Keratinocyte (primary cell): ENCODE measurements at regions not wholly inside any gene's neighbourhood (a gene's known extent, or its start where the extent isn't known, plus 50 kb on each side); places are given as distances from the start of the nearest gene placed in this dataset.

Source experiments
- DNase-seq: peaks from one replicate; pipeline ENCODE4 v3.0.0-alpha.2; 2011; ENCODE audit warnings: low read depth, missing footprints, low spot score
- FAIRE-seq: peaks from 2 replicates; lab custom pipeline; 2011; peaks lifted over from hg19 to GRCh38; lab: Jason Lieb, UNC
- H2AFZ ChIP-seq: 2 replicates; pipeline ENCODE4 v1.6.0; 2012; ENCODE audit warnings: low read length, control low read depth, inconsistent platforms; ENCODE audit not compliant: control insufficient read depth
- H3K27ac ChIP-seq: 2 replicates; pipeline ENCODE4 v1.5.1; 2011; ENCODE audit warnings: low read length; ENCODE audit not compliant: control insufficient read depth, insufficient read depth
- H3K27me3 ChIP-seq: 3 replicates; pipeline ENCODE4 v1.6.0; 2011; ENCODE audit warnings: low read length; ENCODE audit not compliant: control insufficient read depth, insufficient read depth; ENCODE audit errors: extremely low read depth
- H3K36me3 ChIP-seq, 2 experiments: 2 replicates in 1 of 2; 3 replicates in 1 of 2; pipeline ENCODE4 v1.5.1; 2011; ENCODE audit warnings: low read length in 2 of 2, mild to moderate bottlenecking in 1 of 2; ENCODE audit not compliant: control insufficient read depth in 2 of 2, insufficient read depth in 2 of 2; ENCODE audit errors: extremely low read depth in 1 of 2
- H3K4me1 ChIP-seq: 3 replicates; pipeline ENCODE4 v1.5.1; 2011; ENCODE audit warnings: low read length; ENCODE audit not compliant: control insufficient read depth, insufficient read depth; ENCODE audit errors: extremely low read depth
- H3K4me2 ChIP-seq: 3 replicates; pipeline ENCODE4 v1.6.0; 2011; ENCODE audit warnings: low read depth, low read length; ENCODE audit not compliant: control insufficient read depth, insufficient read depth; ENCODE audit errors: extremely low read depth
- H3K4me3 ChIP-seq, 3 experiments: fragments of 200-600 bp in 1 of 3; sonication (generic) in 1 of 3; 2 replicates in 2 of 3; 3 replicates in 1 of 3; pipeline ENCODE4 v1.5.1; 2011 to 2016; ENCODE audit warnings: low read length in 3 of 3, mild to moderate bottlenecking in 3 of 3, control low read depth in 2 of 3, inconsistent platforms in 1 of 3, low read depth in 1 of 3, mixed read lengths in 1 of 3, mixed run types in 1 of 3, moderate library complexity in 1 of 3; ENCODE audit not compliant: control insufficient read depth in 2 of 3, insufficient read depth in 2 of 3; ENCODE audit errors: extremely low read depth in 1 of 3
- H3K79me2 ChIP-seq: 2 replicates; pipeline ENCODE4 v1.6.0; 2012; ENCODE audit warnings: low read length; ENCODE audit not compliant: control insufficient read depth, insufficient read depth
- H3K9ac ChIP-seq: 3 replicates; pipeline ENCODE4 v1.6.0; 2011; ENCODE audit warnings: low read length; ENCODE audit not compliant: control insufficient read depth, insufficient read depth; ENCODE audit errors: extremely low read depth
- H3K9me1 ChIP-seq: 3 replicates; pipeline ENCODE4 v1.6.0; 2011; ENCODE audit warnings: low read length; ENCODE audit not compliant: control insufficient read depth, insufficient read depth; ENCODE audit errors: extremely low read depth
- H3K9me3 ChIP-seq: 2 replicates; pipeline ENCODE4 v1.5.1; 2012; ENCODE audit warnings: low read depth, low read length; ENCODE audit not compliant: control insufficient read depth
- H4K20me1 ChIP-seq: 3 replicates; pipeline ENCODE4 v1.6.0; 2011; ENCODE audit warnings: low read length; ENCODE audit not compliant: control insufficient read depth, insufficient read depth; ENCODE audit errors: extremely low read depth
- CTCF ChIP-seq, 3 experiments: IDR thresholded peaks in 1 of 3; conservative IDR thresholded peaks in 1 of 3; optimal IDR thresholded peaks in 1 of 3; 2 replicates in 2 of 3; 3 replicates in 1 of 3; pipeline versions ENCODE3 to v1.5.1; 2011; ENCODE audit warnings: low read length in 3 of 3, mild to moderate bottlenecking in 3 of 3, moderate library complexity in 2 of 3, control low read depth in 1 of 3, inconsistent platforms in 1 of 3; ENCODE audit not compliant: insufficient read depth in 2 of 3; ENCODE audit errors: extremely low read depth in 1 of 3
- EZH2 ChIP-seq: IDR thresholded peaks from one replicate; pipeline ENCODE4 v1.6.1; 2012; ENCODE audit warnings: inconsistent platforms, mild to moderate bottlenecking, low read length, moderate library complexity
- dilution Hi-C: fragments of 300-500 bp; cut with MboI; formaldehyde crosslinking; loops from one replicate; pipeline ENCODE4 v1.7.0; 2020; ENCODE audit warnings: low sequenced_read_pairs; ENCODE audit not compliant: extremely low pct_ligation_motif_present

- H3K9me3 ChIP-seq = peaks cover 4% of the 10 kb centered on the region
- no peaks in the 10 kb centered on the region for H3K79me2 ChIP-seq
- dilution Hi-C loops = no loop called here
- no peak overlapping the region for H3K9ac ChIP-seq
- H3K4me2 ChIP-seq = no peak overlapping the region
- no peaks in the 10 kb centered on the region for H4K20me1 ChIP-seq
- FAIRE-seq = no peak
- H3K36me3 ChIP-seq = no peaks in the 10 kb centered on the region
- H3K9me1 ChIP-seq = no peaks in the 10 kb centered on the region
- H3K27me3 ChIP-seq = no peaks in the 10 kb centered on the region
- DNase-seq = no peak
- H3K27ac ChIP-seq = no peak overlapping the region
- no peaks in the 10 kb centered on the region for H3K4me1 ChIP-seq
- no peak overlapping the region for H3K4me3 ChIP-seq
- TF ChIP-seq CTCF (optimal IDR thresholded peaks at IDR 0.05 in 1 of 3, IDR thresholded peaks at IDR 0.05 in 1 of 3, conservative IDR thresholded peaks at IDR 0.05 in 1 of 3; ENCODE audit: extremely low read depth in 1 of 3, insufficient read depth in 2 of 3, low read length in 3 of 3) = no peak
- TF ChIP-seq EZH2 = no peak
- H2AFZ ChIP-seq = no peak overlapping the region
Measured at GRCh38 chr12:126480451-126480850, 1415.2 kb downstream of the AACS start.

GRCh38 chr12:126481688-126482087 lies 1416.5 kb downstream of the AACS start:
- H3K4me2 ChIP-seq = no peak overlapping the region
- no peak overlapping the region for H3K27ac ChIP-seq
- peaks cover 4% of the 10 kb centered on the region for H3K9me3 ChIP-seq
- no peaks in the 10 kb centered on the region for H4K20me1 ChIP-seq
- no peaks in the 10 kb centered on the region for H3K4me1 ChIP-seq
- H3K36me3 ChIP-seq = no peaks in the 10 kb centered on the region
- H3K79me2 ChIP-seq = no peaks in the 10 kb centered on the region
- dilution Hi-C loops = no loop called here
- no peak overlapping the region for H3K4me3 ChIP-seq
- no peaks in the 10 kb centered on the region for H3K9me1 ChIP-seq
- no peak for DNase-seq
- no peak overlapping the region for H2AFZ ChIP-seq
- no peak for FAIRE-seq
- no peaks in the 10 kb centered on the region for H3K27me3 ChIP-seq
- TF ChIP-seq CTCF (optimal IDR thresholded peaks at IDR 0.05 in 1 of 3, IDR thresholded peaks at IDR 0.05 in 1 of 3, conservative IDR thresholded peaks at IDR 0.05 in 1 of 3; ENCODE audit: extremely low read depth in 1 of 3, insufficient read depth in 2 of 3, low read length in 3 of 3) (no peak), EZH2 (no peak)
- H3K9ac ChIP-seq = no peak overlapping the region
